B cell (primary cell): ENCODE measurements at regions not wholly inside any gene's neighbourhood (a gene's known extent, or its start where the extent isn't known, plus 50 kb on each side); places are given as distances from the start of the nearest gene placed in this dataset.

ENCODE experiments used
- ATAC-seq: fragments of 200-7000 bp; cut with Tn5 transposase; one replicate; pipeline ENCODE4 v1.10.0; 2021; ENCODE audit warnings: low read depth, mild to moderate bottlenecking, moderate number of reproducible peaks, moderate library complexity
- CTCF ChIA-PET: fragments of 350-600 bp; sonication (Branson Sonifier 250); formaldehyde crosslinking; loops from one replicate; lab custom pipeline; 2021; ENCODE audit warnings: antibody characterized with exemption, inconsistent platforms; lab: Charles Lee
- POLR2A ChIA-PET: fragments of 350-600 bp; sonication (Branson Sonifier 250); formaldehyde crosslinking; loops from one replicate; lab custom pipeline; 2021; ENCODE audit warnings: antibody characterized with exemption; lab: Charles Lee
- DNase-seq: peaks from one replicate; pipeline ENCODE4 v3.0.0; 2013
- H2AFZ ChIP-seq: 2 replicates; pipeline ENCODE4 v1.6.1; 2012; ENCODE audit warnings: mild to moderate bottlenecking, low read depth, low read length; ENCODE audit not compliant: insufficient read depth, poor library complexity, severe bottlenecking
- H3K27ac ChIP-seq, 2 donors: 1 replicate in 1 of 2; 2 replicates in 1 of 2; pipeline ENCODE4 v1.5.1; 2012 to 2013; ENCODE audit warnings: low read length in 2 of 2, mild to moderate bottlenecking in 2 of 2, moderate library complexity in 1 of 2
- H3K27me3 ChIP-seq, 4 experiments: fragments of 200-600 bp in 1 of 4; sonication (generic) in 1 of 4; replicated peaks in 1 of 4; 1 replicate in 2 of 4; 2 replicates in 2 of 4; pipeline versions ENCODE4 v1.6.1 to v1.7.0; 2013 to 2016; ENCODE audit warnings: low read length in 3 of 4, mild to moderate bottlenecking in 2 of 4, mixed read lengths in 1 of 4, moderate library complexity in 1 of 4; ENCODE audit not compliant: insufficient read depth in 4 of 4, control insufficient read depth in 3 of 4; ENCODE audit errors: control extremely low read depth in 1 of 4
- H3K36me3 ChIP-seq, 2 experiments: replicated peaks in 1 of 2; 1 replicate in 1 of 2; 2 replicates in 1 of 2; pipeline versions ENCODE4 v1.6.1 to v1.7.1; 2013; ENCODE audit warnings: low read length in 1 of 2; ENCODE audit not compliant: insufficient read depth in 2 of 2, control insufficient read depth in 1 of 2; ENCODE audit errors: control extremely low read depth in 1 of 2, extremely low read depth in 1 of 2
- H3K4me1 ChIP-seq, 2 donors: fragments of 200-600 bp in 1 of 2; sonication (generic) in 1 of 2; 1 replicate in 1 of 2; 2 replicates in 1 of 2; pipeline versions ENCODE4 v1.5.1 to v1.6.1; 2013 to 2017; ENCODE audit warnings: low read length in 2 of 2; ENCODE audit not compliant: control insufficient read depth in 2 of 2, insufficient read depth in 2 of 2
- H3K4me2 ChIP-seq: replicated peaks from 2 replicates; pipeline ENCODE3; 2012; ENCODE audit warnings: mild to moderate bottlenecking, low read depth, low read length; ENCODE audit not compliant: poor library complexity, severe bottlenecking
- H3K4me3 ChIP-seq, 5 experiments: fragments of 200-600 bp in 1 of 5; sonication (generic) in 1 of 5; 1 replicate in 3 of 5; 2 replicates in 2 of 5; pipeline versions ENCODE4 v1.5.1 to v1.7.0; 2011 to 2016; ENCODE audit warnings: low read length in 4 of 5, mild to moderate bottlenecking in 4 of 5, low read depth in 2 of 5, control low read depth in 1 of 5, moderate library complexity in 1 of 5; ENCODE audit not compliant: insufficient read depth in 1 of 5; ENCODE audit errors: control extremely low read depth in 1 of 5, extremely low read depth in 1 of 5
- H3K79me2 ChIP-seq: fragments of 200-600 bp; sonication (generic); one replicate; pipeline ENCODE4 v1.6.0; 2016; ENCODE audit warnings: low read length; ENCODE audit not compliant: control insufficient read depth, insufficient read depth
- H3K9ac ChIP-seq: fragments of 200-600 bp; sonication (generic); 2 replicates; pipeline ENCODE4 v1.6.1; 2017; ENCODE audit warnings: mild to moderate bottlenecking, low read length, moderate library complexity
- H3K9me3 ChIP-seq, 3 donors: one replicate each; pipeline versions ENCODE4 v1.6.1 to v1.7.1; 2013; ENCODE audit warnings: low read length in 2 of 3; ENCODE audit not compliant: control insufficient read depth in 2 of 3, insufficient read depth in 1 of 3; ENCODE audit errors: control extremely low read depth in 1 of 3
- H4K20me1 ChIP-seq: 2 replicates; pipeline ENCODE4 v1.6.0; 2012; ENCODE audit warnings: mild to moderate bottlenecking, low read length; ENCODE audit not compliant: insufficient read depth, control insufficient read depth, poor library complexity, severe bottlenecking
- H3K27ac Mint-ChIP-seq: one replicate; pipeline ENCODE4 v1.8.0; 2021; ENCODE audit warnings: mixed read lengths
- H3K27me3 Mint-ChIP-seq: one replicate; pipeline ENCODE4 v1.8.0; 2021; ENCODE audit warnings: mixed read lengths
- H3K4me1 Mint-ChIP-seq: one replicate; pipeline ENCODE4 v1.8.0; 2021; ENCODE audit warnings: mixed read lengths
- H3K4me3 Mint-ChIP-seq: one replicate; pipeline ENCODE4 v1.8.0; 2021; ENCODE audit warnings: mixed read lengths
- H3K9me3 Mint-ChIP-seq: one replicate; pipeline ENCODE4 v1.8.0; 2022; ENCODE audit warnings: mixed read lengths; ENCODE audit not compliant: insufficient read depth
- EZH2 ChIP-seq: IDR thresholded peaks from 2 replicates; pipeline ENCODE4 v1.6.1; 2012; ENCODE audit warnings: borderline replicate concordance, low read depth, mild to moderate bottlenecking, moderate library complexity, low read length; ENCODE audit not compliant: insufficient read depth, poor library complexity, severe bottlenecking
- WGBS: methylation state at CpG from one replicate; pipeline ENCODE4 v1.1.5; 2013; ENCODE audit warnings: missing lambda C conversion rate; ENCODE audit not compliant: insufficient coverage; 5-methylcytosine and 5-hydroxymethylcytosine counted together
- intact Hi-C: fragments of 100-400 bp; cut with micrococcal nuclease; formaldehyde crosslinking; loops from one replicate; pipeline ENCODE4 v1.10.0; 2022
- TF ChIP-seq, protein P1 (sequence below): fragments of 200-600 bp; IDR thresholded peaks from one replicate; pipeline ENCODE4 v1.8.0; 2022; ENCODE audit warnings: antibody characterized with exemption, mild to moderate bottlenecking

DNA sequence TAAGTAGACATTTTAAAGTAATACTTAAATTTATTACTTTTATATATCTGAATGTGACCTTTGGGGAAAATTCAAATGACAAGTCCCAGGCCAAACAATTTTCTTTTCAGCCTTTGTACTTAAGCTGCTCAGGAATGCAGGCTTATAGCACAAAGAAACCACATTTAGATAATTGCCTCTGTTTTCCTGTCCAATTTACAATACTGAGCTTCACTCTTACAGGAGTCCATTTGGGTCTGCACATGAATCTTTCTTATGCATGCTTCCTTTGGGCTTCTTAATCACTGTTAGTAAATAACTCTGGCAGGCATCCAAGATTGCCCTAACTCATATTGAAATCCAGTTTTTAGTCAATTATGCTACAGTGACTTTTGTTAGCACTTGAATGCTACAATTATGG lies 459.4 kb upstream of the TGFBR2 start:
- Histone ChIP-seq H2AFZ (no peak overlapping the region), H3K4me3 (no peak overlapping the region), H3K27ac (no peak overlapping the region), H3K9me3 (no peaks in the 10 kb centered on the region), H4K20me1 (no peaks in the 10 kb centered on the region), H3K36me3 (no peaks in the 10 kb centered on the region), H3K79me2 (no peaks in the 10 kb centered on the region), H3K9ac (no peak overlapping the region), H3K27me3 (no peaks in the 10 kb centered on the region), H3K4me1 (no peaks in the 10 kb centered on the region), H3K4me2 (no peak overlapping the region)
- Mint-ChIP-seq H3K4me1 (no peaks in the 10 kb centered on the region), H3K4me3 (no peak overlapping the region), H3K27ac (no peak overlapping the region), H3K27me3 (peaks cover 7% of the 10 kb centered on the region), H3K9me3 (no peaks in the 10 kb centered on the region)
- CTCF ChIA-PET, result no interaction called here
- DNase-seq, result no peak
- TF ChIP-seq, protein P1, sequence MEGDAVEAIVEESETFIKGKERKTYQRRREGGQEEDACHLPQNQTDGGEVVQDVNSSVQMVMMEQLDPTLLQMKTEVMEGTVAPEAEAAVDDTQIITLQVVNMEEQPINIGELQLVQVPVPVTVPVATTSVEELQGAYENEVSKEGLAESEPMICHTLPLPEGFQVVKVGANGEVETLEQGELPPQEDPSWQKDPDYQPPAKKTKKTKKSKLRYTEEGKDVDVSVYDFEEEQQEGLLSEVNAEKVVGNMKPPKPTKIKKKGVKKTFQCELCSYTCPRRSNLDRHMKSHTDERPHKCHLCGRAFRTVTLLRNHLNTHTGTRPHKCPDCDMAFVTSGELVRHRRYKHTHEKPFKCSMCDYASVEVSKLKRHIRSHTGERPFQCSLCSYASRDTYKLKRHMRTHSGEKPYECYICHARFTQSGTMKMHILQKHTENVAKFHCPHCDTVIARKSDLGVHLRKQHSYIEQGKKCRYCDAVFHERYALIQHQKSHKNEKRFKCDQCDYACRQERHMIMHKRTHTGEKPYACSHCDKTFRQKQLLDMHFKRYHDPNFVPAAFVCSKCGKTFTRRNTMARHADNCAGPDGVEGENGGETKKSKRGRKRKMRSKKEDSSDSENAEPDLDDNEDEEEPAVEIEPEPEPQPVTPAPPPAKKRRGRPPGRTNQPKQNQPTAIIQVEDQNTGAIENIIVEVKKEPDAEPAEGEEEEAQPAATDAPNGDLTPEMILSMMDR, result no peak
- TF ChIP-seq EZH2, result no peak
- POLR2A ChIA-PET, result no interaction called here
- no peak for ATAC-seq
- intact Hi-C loops, result no loop called here

DNA sequence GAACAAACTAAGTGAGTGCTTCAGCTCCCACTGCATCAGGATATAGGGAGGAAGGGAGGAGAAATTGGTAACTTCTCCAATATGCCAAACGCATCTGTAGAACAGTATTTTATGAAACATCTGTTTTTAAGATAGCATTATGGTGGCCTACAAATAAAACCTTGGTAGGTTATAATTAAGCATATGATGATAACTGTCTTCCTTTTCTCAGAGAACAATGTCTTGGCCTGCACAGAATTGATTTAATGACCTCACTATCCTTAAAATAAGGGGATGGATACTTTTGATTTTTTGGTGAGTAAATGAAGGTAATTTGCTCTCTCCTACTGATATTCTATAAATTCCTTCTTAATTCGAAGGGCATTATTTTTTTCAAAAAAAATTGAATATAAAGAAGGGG lies 451.5 kb upstream of the TGFBR2 start:
- Histone ChIP-seq H3K4me1 (no peaks in the 10 kb centered on the region), H3K4me3 (no peak overlapping the region), H3K79me2 (no peaks in the 10 kb centered on the region), H4K20me1 (no peaks in the 10 kb centered on the region), H3K9me3 (no peaks in the 10 kb centered on the region), H3K27me3 (no peaks in the 10 kb centered on the region), H2AFZ (no peak overlapping the region), H3K27ac (no peak overlapping the region), H3K9ac (no peak overlapping the region), H3K4me2 (no peak overlapping the region), H3K36me3 (no peaks in the 10 kb centered on the region)
- no peak for DNase-seq
- Mint-ChIP-seq H3K4me3 (no peak overlapping the region), H3K9me3 (no peaks in the 10 kb centered on the region), H3K27ac (no peak overlapping the region), H3K4me1 (no peaks in the 10 kb centered on the region), H3K27me3 (peaks cover 4% of the 10 kb centered on the region)
- POLR2A ChIA-PET, result no interaction called here
- CTCF ChIA-PET, result no interaction called here
- intact Hi-C loops, result no loop called here
- no CpG with 5 or more reads among the region's 2 CpGs for WGBS
- TF ChIP-seq EZH2, result no peak
- TF ChIP-seq, protein P1, result no peak
- no peak for ATAC-seq
